SK-N-MC (cell line): ENCODE measurements at regions not wholly inside any gene's neighbourhood (a gene's known extent, or its start where the extent isn't known, plus 50 kb on each side); places are given as distances from the start of the nearest gene placed in this dataset.

Experiments used
- DNase-seq: peaks from one replicate; pipeline ENCODE4 v3.0.0-alpha.2; 2011; ENCODE audit warnings: low read depth, low spot score
- H3K27ac ChIP-seq: fragments of 200-600 bp; sonication (generic); 2 replicates; pipeline ENCODE4 v1.5.1; 2016; ENCODE audit warnings: mixed run types
- H3K36me3 ChIP-seq: fragments of 200-600 bp; sonication (generic); 2 replicates; pipeline ENCODE4 v1.6.1; 2017; ENCODE audit warnings: antibody characterized with exemption, low read length, mixed read lengths; ENCODE audit not compliant: insufficient read depth
- H3K4me3 ChIP-seq: fragments of 200-600 bp; sonication (generic); 2 replicates; pipeline ENCODE4 v1.5.1; 2016
- H3K9ac ChIP-seq: fragments of 200-600 bp; sonication (generic); 2 replicates; pipeline ENCODE4 v1.8.0; 2017; ENCODE audit warnings: mixed run types, mixed read lengths; ENCODE audit not compliant: insufficient read length
- H3K9me3 ChIP-seq: fragments of 200-600 bp; sonication (generic); 2 replicates; pipeline ENCODE4 v1.6.1; 2017; ENCODE audit warnings: low read depth, mild to moderate bottlenecking, antibody characterized with exemption, low read length, moderate library complexity, mixed read lengths
- EZH2 ChIP-seq: fragments of 200-600 bp; sonication (generic); IDR thresholded peaks from one replicate; pipeline ENCODE4 v1.6.1; 2017; ENCODE audit warnings: antibody characterized with exemption
- FOXP2 ChIP-seq: optimal IDR thresholded peaks from 2 replicates; pipeline ENCODE3; 2011; ENCODE audit warnings: mild to moderate bottlenecking, moderate library complexity; ENCODE audit not compliant: insufficient read depth; ENCODE audit errors: extremely low read length, control extremely low read depth
- POLR2AphosphoS5 ChIP-seq: IDR thresholded peaks from 2 replicates; pipeline ENCODE4 v1.6.1; 2012; ENCODE audit warnings: mild to moderate bottlenecking, low read depth, low read length, borderline replicate concordance

- Histone ChIP-seq H3K9ac (no peak overlapping the region), H3K36me3 (no peaks in the 10 kb centered on the region), H3K27ac (no peak overlapping the region), H3K9me3 (no peaks in the 10 kb centered on the region), H3K4me3 (no peak overlapping the region)
- DNase-seq: no peak
- TF ChIP-seq POLR2AphosphoS5 (no peak), FOXP2 (no peak), EZH2 (no peak)
Measured at GRCh38 chr3:147645761-147646160, 236.6 kb downstream of the ZIC1 start.

GRCh38 chr3:147649475-147649874 lies 240.3 kb downstream of the ZIC1 start:
- TF ChIP-seq POLR2AphosphoS5 (no peak), FOXP2 (no peak), EZH2 (no peak)
- no peak overlapping the region for H3K4me3 ChIP-seq
- H3K9me3 ChIP-seq: no peaks in the 10 kb centered on the region
- no peak for DNase-seq
- no peak overlapping the region for H3K9ac ChIP-seq
- H3K36me3 ChIP-seq: no peaks in the 10 kb centered on the region
- H3K27ac ChIP-seq: no peak overlapping the region

- TF ChIP-seq FOXP2 (no peak), EZH2 (no peak), POLR2AphosphoS5 (no peak)
- Histone ChIP-seq H3K4me3 (no peak overlapping the region), H3K9ac (no peak overlapping the region), H3K9me3 (no peaks in the 10 kb centered on the region), H3K27ac (no peak overlapping the region), H3K36me3 (no peaks in the 10 kb centered on the region)
- DNase-seq: no peak
Measured at GRCh38 chr3:147651107-147651778, 242.1 kb downstream of the ZIC1 start.

- Histone ChIP-seq H3K9ac (peak overlapping the region; percentile 5), H3K36me3 (no peaks in the 10 kb centered on the region), H3K4me3 (peak overlapping the region; percentile 39), H3K9me3 (no peaks in the 10 kb centered on the region), H3K27ac (peak overlapping the region; percentile 92)
- no peak for TF ChIP-seq POLR2AphosphoS5
- TF ChIP-seq EZH2: no peak
- no peak for TF ChIP-seq FOXP2
- DNase-seq: peak; percentile 28
Measured at GRCh38 chr3:147652651-147653366, 243.6 kb downstream of the ZIC1 start.

GRCh38 chr3:147653367-147653923 lies 244.3 kb downstream of the ZIC1 start:
- H3K4me3 ChIP-seq: peak overlapping the region; percentile 39
- TF ChIP-seq FOXP2 (no peak), EZH2 (no peak), POLR2AphosphoS5 (no peak)
- peak overlapping the region; percentile 5 for H3K9ac ChIP-seq
- no peaks in the 10 kb centered on the region for H3K9me3 ChIP-seq
- no peak for DNase-seq
- H3K27ac ChIP-seq: peak overlapping the region; percentile 92
- H3K36me3 ChIP-seq: no peaks in the 10 kb centered on the region

- TF ChIP-seq POLR2AphosphoS5: no peak
- TF ChIP-seq FOXP2: no peak
- no peak for TF ChIP-seq EZH2
- no peak for DNase-seq
- Histone ChIP-seq H3K9me3 (no peaks in the 10 kb centered on the region), H3K27ac (no peak overlapping the region), H3K4me3 (no peak overlapping the region), H3K36me3 (no peaks in the 10 kb centered on the region), H3K9ac (no peak overlapping the region)
Measured at GRCh38 chr3:147654827-147655226, 245.7 kb downstream of the ZIC1 start.

- Histone ChIP-seq H3K9me3 (no peaks in the 10 kb centered on the region), H3K4me3 (no peak overlapping the region), H3K36me3 (no peaks in the 10 kb centered on the region), H3K27ac (no peak overlapping the region), H3K9ac (no peak overlapping the region)
- no peak for DNase-seq
- TF ChIP-seq FOXP2: no peak
- TF ChIP-seq POLR2AphosphoS5: no peak
- TF ChIP-seq EZH2: no peak
Measured at GRCh38 chr3:147655236-147655635, 246.1 kb downstream of the ZIC1 start.

GRCh38 chr3:147656023-147656422 lies 246.9 kb downstream of the ZIC1 start:
- H3K9me3 ChIP-seq: no peaks in the 10 kb centered on the region
- no peak overlapping the region for H3K4me3 ChIP-seq
- TF ChIP-seq POLR2AphosphoS5: no peak
- TF ChIP-seq FOXP2: no peak
- no peak for TF ChIP-seq EZH2
- H3K9ac ChIP-seq: no peak overlapping the region
- H3K27ac ChIP-seq: no peak overlapping the region
- no peaks in the 10 kb centered on the region for H3K36me3 ChIP-seq
- DNase-seq: no peak

GRCh38 chr3:147661916-147662315 lies 252.8 kb downstream of the ZIC1 start:
- DNase-seq: no peak
- H3K27ac ChIP-seq: no peak overlapping the region
- TF ChIP-seq FOXP2 (no peak), EZH2 (no peak), POLR2AphosphoS5 (no peak)
- no peak overlapping the region for H3K9ac ChIP-seq
- H3K9me3 ChIP-seq: no peaks in the 10 kb centered on the region
- no peak overlapping the region for H3K4me3 ChIP-seq
- no peaks in the 10 kb centered on the region for H3K36me3 ChIP-seq
